ENCODE measurements at regions not wholly inside any gene's neighbourhood (a gene's known extent, or its start where the extent isn't known, plus 50 kb on each side); places are given as distances from the start of the nearest gene placed in this dataset.

DNA sequence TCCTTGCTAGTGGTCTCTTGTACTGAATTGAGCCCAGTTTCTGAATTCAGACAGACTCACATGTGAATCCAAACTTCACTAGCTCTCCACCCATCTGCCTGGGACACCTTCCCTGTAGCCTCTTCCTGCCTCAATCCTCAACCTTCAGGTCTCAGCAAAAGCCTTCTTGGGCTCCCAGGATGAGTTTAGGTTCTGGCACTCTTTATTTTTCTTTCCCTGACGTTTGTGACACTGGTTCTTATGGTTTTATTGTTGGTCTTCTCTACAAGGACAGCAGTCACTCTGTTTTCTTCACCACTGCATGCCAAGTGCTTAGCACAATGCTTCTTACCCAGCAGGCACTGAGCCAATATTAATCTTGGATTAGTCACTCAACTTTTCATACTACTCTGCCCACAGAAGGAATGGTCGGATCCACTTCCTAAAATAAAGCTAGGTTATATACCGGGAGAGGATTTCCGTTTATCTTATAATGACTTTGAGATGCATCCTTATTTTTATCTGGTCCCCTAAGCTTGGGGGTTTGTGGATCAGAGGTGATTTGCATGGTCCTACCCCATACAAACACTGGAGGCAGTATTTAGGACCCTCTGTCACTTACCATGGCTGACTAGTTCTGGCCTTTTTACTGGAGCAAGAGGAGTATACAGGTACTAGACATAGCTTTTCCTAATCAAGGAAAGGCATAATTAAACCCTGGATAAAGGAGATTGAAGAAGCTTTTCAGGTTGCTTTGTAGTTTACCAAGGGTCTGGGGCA is 186.3 kb downstream of the MYCN start:
- no peak overlapping the region for H3K27ac Mint-ChIP-seq
- POLR2A ChIA-PET: no interaction called here
- CTCF ChIA-PET: no interaction called here
- DNase-seq (no peak), ATAC-seq (ENCODE audit: low read depth) (no peak)
- no peaks in the 10 kb centered on the region for H3K4me1 Mint-ChIP-seq
- no peaks in the 10 kb centered on the region for H3K36me3 Mint-ChIP-seq (ENCODE audit: low read depth)
- no peak overlapping the region for H3K4me3 Mint-ChIP-seq
- H3K27me3 Mint-ChIP-seq: no peaks in the 10 kb centered on the region
- H3K9me3 Mint-ChIP-seq: no peaks in the 10 kb centered on the region
- intact Hi-C loops (cut with micrococcal nuclease): no loop called here
- TF ChIP-seq, protein P1, sequence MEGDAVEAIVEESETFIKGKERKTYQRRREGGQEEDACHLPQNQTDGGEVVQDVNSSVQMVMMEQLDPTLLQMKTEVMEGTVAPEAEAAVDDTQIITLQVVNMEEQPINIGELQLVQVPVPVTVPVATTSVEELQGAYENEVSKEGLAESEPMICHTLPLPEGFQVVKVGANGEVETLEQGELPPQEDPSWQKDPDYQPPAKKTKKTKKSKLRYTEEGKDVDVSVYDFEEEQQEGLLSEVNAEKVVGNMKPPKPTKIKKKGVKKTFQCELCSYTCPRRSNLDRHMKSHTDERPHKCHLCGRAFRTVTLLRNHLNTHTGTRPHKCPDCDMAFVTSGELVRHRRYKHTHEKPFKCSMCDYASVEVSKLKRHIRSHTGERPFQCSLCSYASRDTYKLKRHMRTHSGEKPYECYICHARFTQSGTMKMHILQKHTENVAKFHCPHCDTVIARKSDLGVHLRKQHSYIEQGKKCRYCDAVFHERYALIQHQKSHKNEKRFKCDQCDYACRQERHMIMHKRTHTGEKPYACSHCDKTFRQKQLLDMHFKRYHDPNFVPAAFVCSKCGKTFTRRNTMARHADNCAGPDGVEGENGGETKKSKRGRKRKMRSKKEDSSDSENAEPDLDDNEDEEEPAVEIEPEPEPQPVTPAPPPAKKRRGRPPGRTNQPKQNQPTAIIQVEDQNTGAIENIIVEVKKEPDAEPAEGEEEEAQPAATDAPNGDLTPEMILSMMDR (IDR thresholded peaks at IDR 0.05): no peak

DNA sequence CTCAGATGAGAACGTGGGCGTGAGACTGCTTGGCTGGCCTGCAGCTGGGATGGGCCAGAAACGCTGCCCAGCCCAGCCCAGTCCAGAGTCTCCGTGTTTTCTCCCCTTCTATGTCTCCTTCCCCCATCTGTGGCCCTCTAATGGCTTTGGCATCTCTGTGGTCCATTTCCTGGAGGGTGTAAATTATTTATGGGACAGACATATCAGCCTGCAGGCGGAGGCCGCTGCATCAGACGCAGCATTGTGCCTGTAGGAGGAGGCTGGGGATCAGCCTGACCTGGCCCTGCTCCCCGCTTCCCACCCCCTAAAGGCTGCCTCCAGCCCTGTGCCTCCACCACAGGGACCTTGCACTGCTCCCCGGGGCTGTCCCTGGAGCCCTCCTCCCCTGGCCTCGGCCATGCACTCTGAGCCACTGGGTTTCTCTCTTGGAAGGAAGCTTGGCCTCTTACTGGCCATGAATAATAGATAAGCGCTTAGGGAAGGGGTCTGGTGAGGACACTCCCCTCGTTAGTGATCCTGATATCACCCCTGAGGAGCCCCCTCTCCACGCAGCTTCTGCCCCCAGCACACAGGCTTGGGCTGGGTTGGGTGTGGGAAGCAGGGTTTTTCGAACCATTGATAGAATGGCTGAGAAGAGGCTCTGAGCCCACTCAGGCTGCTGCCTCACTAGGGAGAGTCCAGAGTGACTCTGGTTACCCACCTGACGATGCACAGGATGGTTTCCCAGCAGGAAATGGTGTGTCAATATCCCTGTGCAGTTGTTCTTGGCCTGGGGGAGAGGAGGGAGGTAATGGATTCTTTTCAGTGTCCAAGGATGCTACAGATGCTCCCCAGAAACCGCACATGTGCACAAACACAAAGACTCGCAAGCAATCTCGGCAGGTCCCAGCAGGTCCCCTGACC is 185.5 kb downstream of the MYCN start:
- no peaks in the 10 kb centered on the region for H3K27me3 Mint-ChIP-seq
- H3K9me3 Mint-ChIP-seq: no peaks in the 10 kb centered on the region
- ATAC-seq (ENCODE audit: low read depth): no peak
- intact Hi-C loops (cut with micrococcal nuclease): no loop called here
- no peaks in the 10 kb centered on the region for H3K4me1 Mint-ChIP-seq
- H3K27ac Mint-ChIP-seq: no peak overlapping the region
- no peak overlapping the region for H3K4me3 Mint-ChIP-seq
- POLR2A ChIA-PET: no interaction called here
- no peaks in the 10 kb centered on the region for H3K36me3 Mint-ChIP-seq (ENCODE audit: low read depth)
- CTCF ChIA-PET: no interaction called here
- TF ChIP-seq, protein P1 (IDR thresholded peaks at IDR 0.05): no peak
- no peak for DNase-seq

DNA sequence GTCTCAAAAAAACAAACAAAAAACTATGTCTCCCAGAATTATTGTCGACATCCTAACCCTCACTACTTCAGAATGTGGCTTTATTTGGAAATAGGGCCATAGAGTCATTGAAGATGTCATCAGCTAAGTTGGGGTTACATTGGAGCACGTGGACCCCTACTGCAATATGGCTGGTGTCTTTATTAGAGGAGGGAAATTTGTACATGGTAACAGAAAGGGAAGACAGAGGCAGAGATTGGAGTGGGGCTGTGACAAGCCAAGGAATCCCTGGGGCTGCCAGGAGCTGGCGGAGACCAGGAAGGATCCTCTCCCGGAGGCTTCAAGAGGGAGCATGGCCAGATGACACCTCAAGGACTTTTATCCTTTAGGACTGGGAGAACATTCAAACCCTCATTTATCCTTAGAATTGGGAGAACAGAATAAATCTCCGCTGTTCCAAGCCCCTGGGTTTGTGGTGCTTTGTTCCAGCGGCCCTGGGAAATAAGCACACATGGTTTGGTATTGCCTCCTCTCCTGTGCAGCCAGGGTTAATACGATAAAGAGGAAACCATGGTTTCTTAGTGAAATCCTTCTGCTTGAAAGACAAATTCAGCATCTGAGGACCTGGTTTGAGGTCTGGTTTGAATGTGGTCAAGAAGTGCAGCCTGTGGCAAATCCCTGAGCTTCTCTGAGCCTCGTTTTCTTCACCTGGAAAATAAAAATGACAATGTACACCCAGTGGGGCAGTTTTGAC is 184.7 kb downstream of the MYCN start:
- POLR2A ChIA-PET: no interaction called here
- Mint-ChIP-seq H3K36me3 (ENCODE audit: low read depth) (no peaks in the 10 kb centered on the region), H3K4me1 (no peaks in the 10 kb centered on the region)

DNA sequence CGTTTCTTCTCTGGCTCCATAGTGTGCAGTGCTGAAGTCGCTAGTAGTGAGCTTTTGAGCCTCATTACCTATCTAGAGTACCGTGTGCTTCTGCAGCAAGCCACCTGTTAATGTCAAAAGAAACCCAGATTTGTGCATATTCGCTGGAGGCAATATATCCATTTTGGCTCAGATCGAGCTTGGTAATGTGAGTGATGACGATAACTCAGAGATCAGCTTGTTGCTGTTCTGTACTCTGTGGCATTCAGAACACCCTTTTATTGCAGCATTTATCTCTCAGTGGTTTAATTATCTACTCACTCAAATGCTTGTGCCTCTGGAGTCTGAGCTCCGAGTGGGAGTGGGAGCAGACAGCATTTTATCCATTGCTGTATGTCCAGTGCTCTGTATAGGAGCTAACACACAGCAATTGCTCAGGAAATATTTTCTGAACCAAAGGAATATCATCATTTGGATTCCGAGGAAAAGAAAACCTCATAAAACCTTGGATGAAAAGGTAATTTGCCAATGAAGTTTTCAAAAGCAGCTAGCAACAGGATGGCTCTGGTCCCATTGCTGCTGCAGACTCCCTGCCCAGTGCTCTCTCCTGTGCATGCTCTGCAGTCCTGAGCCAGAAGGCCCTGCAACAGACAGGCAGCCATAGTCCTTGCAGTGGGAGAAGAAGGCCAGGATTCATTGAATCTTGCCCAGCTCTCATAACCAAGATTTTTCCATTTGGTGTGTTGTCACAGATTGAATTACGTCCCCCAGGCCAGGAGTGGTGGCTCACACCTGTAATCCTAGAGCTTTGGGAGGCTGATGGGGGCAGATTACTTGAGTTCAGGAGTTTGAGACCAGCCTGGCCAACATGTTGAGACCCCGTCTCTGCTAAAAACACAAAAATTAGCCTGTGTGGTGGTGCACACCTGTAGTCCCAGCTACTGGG is 183.8 kb downstream of the MYCN start:
- ChIA-PET POLR2A (no interaction called here), CTCF (no interaction called here)
- no peak for DNase-seq
- no peaks in the 10 kb centered on the region for H3K36me3 Mint-ChIP-seq (ENCODE audit: low read depth)
- intact Hi-C loops (cut with micrococcal nuclease): no loop called here
- no peaks in the 10 kb centered on the region for H3K9me3 Mint-ChIP-seq
- no peak for ATAC-seq (ENCODE audit: low read depth)
- H3K27me3 Mint-ChIP-seq: no peaks in the 10 kb centered on the region
- no peaks in the 10 kb centered on the region for H3K4me1 Mint-ChIP-seq
- no peak overlapping the region for H3K27ac Mint-ChIP-seq
- TF ChIP-seq, protein P1 (IDR thresholded peaks at IDR 0.05): no peak
- no peak overlapping the region for H3K4me3 Mint-ChIP-seq

More for the DNA sequence above, 184.7 kb downstream of the MYCN start:
- Mint-ChIP-seq H3K27ac (no peak overlapping the region), H3K9me3 (no peaks in the 10 kb centered on the region), H3K4me3 (no peak overlapping the region), H3K27me3 (no peaks in the 10 kb centered on the region)
- ATAC-seq (ENCODE audit: low read depth) (no peak), DNase-seq (no peak)
- intact Hi-C loops (cut with micrococcal nuclease): no loop called here
- TF ChIP-seq, protein P1 (IDR thresholded peaks at IDR 0.05): no peak
- CTCF ChIA-PET: no interaction called here

Data from activated B cell treated with CpG ODN at 0.5 μM for 24 hours (primary cell).